Suprapubic skin (tissue), 4 donors: ENCODE measurements at regions not wholly inside any gene's neighbourhood (a gene's known extent, or its start where the extent isn't known, plus 50 kb on each side); places are given as distances from the start of the nearest gene placed in this dataset.

Experiments
- CTCF ChIP-seq, 2 donors: fragments of 200-600 bp in 1 of 2; fragments of 450-650 bp in 1 of 2; sonication (generic) in 1 of 2; IDR thresholded peaks; one replicate each; pipeline ENCODE4 v1.5.1; 2016 to 2019; ENCODE audit warnings: antibody characterized with exemption in 2 of 2, mild to moderate bottlenecking in 1 of 2, moderate library complexity in 1 of 2
- POLR2A ChIP-seq, 2 donors: fragments of 450-650 bp; IDR thresholded peaks; one replicate each; pipeline ENCODE4 v1.6.1; 2017; ENCODE audit warnings: antibody characterized with exemption in 2 of 2, mild to moderate bottlenecking in 2 of 2, moderate library complexity in 2 of 2
- POLR2AphosphoS5 ChIP-seq, 3 donors: sonication (generic); formaldehyde crosslinking; IDR thresholded peaks; one replicate each; pipeline ENCODE4 v1.6.1; 2017; ENCODE audit warnings: antibody characterized with exemption in 3 of 3

GRCh38 chr11:109019342-109019936, 354.6 kb downstream of the DDX10 start:
- TF ChIP-seq CTCF (IDR thresholded peaks at IDR 0.05) (no peak), POLR2A (IDR thresholded peaks at IDR 0.05) (no peak), POLR2AphosphoS5 (IDR thresholded peaks at IDR 0.05) (no peak)
